Ovary (tissue), 7 donors: ENCODE measurements at regions not wholly inside any gene's neighbourhood (a gene's known extent, or its start where the extent isn't known, plus 50 kb on each side); places are given as distances from the start of the nearest gene placed in this dataset.

ENCODE experiments used
- DNase-seq, 5 donors: peaks; one replicate each; pipeline ENCODE4 v3.0.0-alpha.2; 2019 to 2020
- H3K27ac ChIP-seq, 2 donors: fragments of 200-600 bp; one replicate each; pipeline versions ENCODE4 v1.5.1 to v1.8.0; 2019 to 2022
- H3K27me3 ChIP-seq: fragments of 200-600 bp; one replicate; pipeline ENCODE4 v1.8.0; 2022
- H3K36me3 ChIP-seq: fragments of 200-600 bp; sonication (generic); one replicate; pipeline ENCODE4 v1.5.1; 2019
- H3K4me1 ChIP-seq: one replicate; pipeline ENCODE4 v1.8.1; 2013; ENCODE audit warnings: mild to moderate bottlenecking, moderate library complexity; ENCODE audit not compliant: insufficient read depth
- H3K4me3 ChIP-seq: fragments of 200-600 bp; sonication (generic); one replicate; pipeline ENCODE4 v1.5.1; 2017
- H3K9me3 ChIP-seq, 2 donors: fragments of 200-600 bp in 1 of 2; sonication (generic) in 1 of 2; one replicate each; pipeline versions ENCODE4 v1.5.1 to v1.8.1; 2013 to 2019; ENCODE audit warnings: mild to moderate bottlenecking in 1 of 2, moderate library complexity in 1 of 2
- EP300 ChIP-seq: sonication (generic); formaldehyde crosslinking; IDR thresholded peaks from one replicate; pipeline ENCODE4 v1.6.1; 2017; ENCODE audit warnings: antibody characterized with exemption
- POLR2A ChIP-seq: fragments of 450-650 bp; IDR thresholded peaks from one replicate; pipeline ENCODE4 v1.6.1; 2017; ENCODE audit warnings: antibody characterized with exemption, mild to moderate bottlenecking, moderate library complexity
- WGBS, 3 donors: extraction: QIAGEN DNeasy Blood & Tissue Kit in 1 of 3; methylation state at CpG; one replicate each; pipeline versions ENCODE4 v1.1.5 to v1.1.7; 2013 to 2017; 5-methylcytosine and 5-hydroxymethylcytosine counted together
- intact Hi-C, 4 donors: fragments of 100-400 bp; cut with DNase I; formaldehyde crosslinking; loops; one replicate each; pipeline versions ENCODE4 v1.11.0 to v1.15.1; 2022 to 2023
- TF ChIP-seq, protein P1 (sequence below), 3 donors: fragments of 450-650 bp in 2 of 3; fragments of 200-600 bp in 1 of 3; IDR thresholded peaks; one replicate each; pipeline versions ENCODE4 v1.5.1 to v1.8.0; 2016 to 2022; ENCODE audit warnings: antibody characterized with exemption in 3 of 3, mild to moderate bottlenecking in 1 of 3
- donor health status: DM: no; HTN: no; CAD: no; lungs with moderate emphysema.
- donor health status: DM: no; HTN: no; CAD: no.
- donor health status: Bipolar disorder and iron deficiency.
- donor health status: DM: no; HTN: no; CAD: no.
- donor health status: DM: yes; HTN: yes; CAD: no.

GRCh38 chr1:47548637-47549036 is 110.8 kb downstream of the FOXD2 start:
- Histone ChIP-seq H3K27me3 (no peaks in the 10 kb centered on the region), H3K4me3 (no peak overlapping the region), H3K27ac (no peak overlapping the region), H3K4me1 (peaks cover 1% of the 10 kb centered on the region), H3K36me3 (no peaks in the 10 kb centered on the region), H3K9me3 (no peaks in the 10 kb centered on the region)
- 68 to 79% (median 69%) methylated on average over 2 of the region's 2 CpGs for WGBS, 3 donors
- intact Hi-C loops = no loop called here
- DNase-seq = no peak
- TF ChIP-seq EP300 = no peak
- TF ChIP-seq, protein P1, sequence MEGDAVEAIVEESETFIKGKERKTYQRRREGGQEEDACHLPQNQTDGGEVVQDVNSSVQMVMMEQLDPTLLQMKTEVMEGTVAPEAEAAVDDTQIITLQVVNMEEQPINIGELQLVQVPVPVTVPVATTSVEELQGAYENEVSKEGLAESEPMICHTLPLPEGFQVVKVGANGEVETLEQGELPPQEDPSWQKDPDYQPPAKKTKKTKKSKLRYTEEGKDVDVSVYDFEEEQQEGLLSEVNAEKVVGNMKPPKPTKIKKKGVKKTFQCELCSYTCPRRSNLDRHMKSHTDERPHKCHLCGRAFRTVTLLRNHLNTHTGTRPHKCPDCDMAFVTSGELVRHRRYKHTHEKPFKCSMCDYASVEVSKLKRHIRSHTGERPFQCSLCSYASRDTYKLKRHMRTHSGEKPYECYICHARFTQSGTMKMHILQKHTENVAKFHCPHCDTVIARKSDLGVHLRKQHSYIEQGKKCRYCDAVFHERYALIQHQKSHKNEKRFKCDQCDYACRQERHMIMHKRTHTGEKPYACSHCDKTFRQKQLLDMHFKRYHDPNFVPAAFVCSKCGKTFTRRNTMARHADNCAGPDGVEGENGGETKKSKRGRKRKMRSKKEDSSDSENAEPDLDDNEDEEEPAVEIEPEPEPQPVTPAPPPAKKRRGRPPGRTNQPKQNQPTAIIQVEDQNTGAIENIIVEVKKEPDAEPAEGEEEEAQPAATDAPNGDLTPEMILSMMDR (IDR thresholded peaks at IDR 0.05) = no peak
- TF ChIP-seq POLR2A = no peak

- TF ChIP-seq, protein P1 (IDR thresholded peaks at IDR 0.05) = no peak
- no peak for TF ChIP-seq POLR2A
- no peak for TF ChIP-seq EP300
- Histone ChIP-seq H3K4me1 (peaks cover 1% of the 10 kb centered on the region), H3K27ac (no peak overlapping the region), H3K27me3 (no peaks in the 10 kb centered on the region), H3K36me3 (no peaks in the 10 kb centered on the region), H3K4me3 (no peak overlapping the region), H3K9me3 (no peaks in the 10 kb centered on the region)
- intact Hi-C loops = no loop called here
- DNase-seq = no peak
- WGBS, 3 donors = 94 to 96% (median 95%) methylated on average over 2 of the region's 2 CpGs
Observed at GRCh38 chr1:47549532-47549931, 111.7 kb downstream of the FOXD2 start.

DNA sequence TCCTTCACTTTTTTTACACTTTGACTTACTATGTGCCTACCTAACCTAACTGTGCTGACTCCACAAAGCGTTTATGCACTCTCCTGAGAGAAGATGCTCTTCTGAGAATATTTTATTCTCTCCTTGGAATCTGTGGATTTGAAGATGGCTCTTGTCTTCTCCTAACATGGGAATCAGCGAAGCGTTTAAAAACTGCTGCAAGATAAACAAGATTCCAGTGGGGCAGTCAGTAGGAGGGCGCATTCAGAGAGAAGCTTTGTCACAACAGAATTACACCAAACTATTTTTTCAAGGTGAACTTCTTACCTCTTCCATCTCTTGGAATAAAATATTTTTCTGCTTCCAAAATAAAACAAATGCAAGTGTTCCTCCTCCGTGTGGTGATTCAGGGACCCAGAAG is 113.1 kb downstream of the FOXD2 start:
- Histone ChIP-seq H3K27ac (no peak overlapping the region), H3K4me3 (no peak overlapping the region), H3K4me1 (peaks cover 1% of the 10 kb centered on the region), H3K27me3 (no peaks in the 10 kb centered on the region), H3K9me3 (no peaks in the 10 kb centered on the region), H3K36me3 (no peaks in the 10 kb centered on the region)
- TF ChIP-seq POLR2A (no peak), EP300 (no peak)
- TF ChIP-seq, protein P1 (IDR thresholded peaks at IDR 0.05) = no peak
- DNase-seq = no peak
- 82 to 87% (median 87%) methylated on average over 5 of the region's 5 CpGs for WGBS, 3 donors
- intact Hi-C loops = no loop called here

DNA sequence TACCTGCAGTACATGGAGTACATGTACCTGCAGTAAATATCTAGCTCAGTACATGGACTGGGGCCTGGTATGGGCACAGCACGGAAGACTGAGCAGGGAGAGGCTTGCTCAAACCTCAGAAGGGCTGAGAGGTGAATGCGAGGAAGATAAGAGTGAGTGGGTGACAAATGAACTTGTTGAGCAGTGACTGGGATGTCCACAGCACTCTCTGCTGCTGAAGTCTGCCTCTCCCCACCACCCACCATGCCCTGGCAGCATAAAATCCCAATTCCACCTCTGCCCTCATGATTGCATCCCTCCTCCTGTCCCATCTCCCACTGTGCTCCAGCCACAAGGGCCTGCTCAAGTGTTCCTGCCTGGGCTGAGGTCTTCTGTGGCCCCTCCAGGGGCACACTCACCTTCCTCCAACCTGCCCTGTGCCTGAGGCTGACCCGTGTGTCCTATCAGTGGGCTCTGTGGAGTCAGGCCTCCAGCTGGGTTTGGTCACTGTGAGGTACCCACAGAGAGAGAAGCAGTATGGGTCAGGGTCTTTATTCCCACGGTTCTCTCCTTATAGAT is 114.2 kb downstream of the FOXD2 start:
- intact Hi-C loops = no loop called here
- no peaks in the 10 kb centered on the region for H3K27me3 ChIP-seq
- no peaks in the 10 kb centered on the region for H3K36me3 ChIP-seq
- no peak overlapping the region for H3K4me3 ChIP-seq
- no peak overlapping the region for H3K27ac ChIP-seq
- no peak for DNase-seq
- H3K4me1 ChIP-seq = peaks cover 1% of the 10 kb centered on the region
- no peaks in the 10 kb centered on the region for H3K9me3 ChIP-seq
- WGBS, 3 donors = 74 to 86% (median 86%) methylated on average over 4 of the region's 4 CpGs
- no peak for TF ChIP-seq EP300
- TF ChIP-seq POLR2A = no peak
- TF ChIP-seq, protein P1 (IDR thresholded peaks at IDR 0.05) = no peak
